IgD-negative memory B cell (primary cell): ENCODE measurements at regions not wholly inside any gene's neighbourhood (a gene's known extent, or its start where the extent isn't known, plus 50 kb on each side); places are given as distances from the start of the nearest gene placed in this dataset.

Source experiments
- H3K27ac Mint-ChIP-seq, 3 donors: one replicate each; pipeline ENCODE4 v1.8.0; 2020 to 2022; ENCODE audit warnings: mild to moderate bottlenecking in 3 of 3, mixed read lengths in 3 of 3, moderate library complexity in 1 of 3
- H3K27me3 Mint-ChIP-seq: one replicate; pipeline ENCODE4 v1.8.0; 2021; ENCODE audit warnings: mixed read lengths
- H3K36me3 Mint-ChIP-seq: one replicate; pipeline ENCODE4 v1.8.0; 2020; ENCODE audit warnings: mild to moderate bottlenecking, mixed read lengths
- H3K4me1 Mint-ChIP-seq, 3 donors: one replicate each; pipeline ENCODE4 v1.8.0; 2020 to 2022; ENCODE audit warnings: mixed read lengths in 3 of 3, mild to moderate bottlenecking in 1 of 3
- H3K4me3 Mint-ChIP-seq, 4 donors: one replicate each; pipeline ENCODE4 v1.8.0; 2020 to 2022; ENCODE audit warnings: mild to moderate bottlenecking in 4 of 4, mixed read lengths in 4 of 4, moderate library complexity in 3 of 4
- H3K9me3 Mint-ChIP-seq, 3 donors: one replicate each; pipeline ENCODE4 v1.8.0; 2020 to 2021; ENCODE audit warnings: mixed read lengths in 3 of 3, mild to moderate bottlenecking in 1 of 3

DNA sequence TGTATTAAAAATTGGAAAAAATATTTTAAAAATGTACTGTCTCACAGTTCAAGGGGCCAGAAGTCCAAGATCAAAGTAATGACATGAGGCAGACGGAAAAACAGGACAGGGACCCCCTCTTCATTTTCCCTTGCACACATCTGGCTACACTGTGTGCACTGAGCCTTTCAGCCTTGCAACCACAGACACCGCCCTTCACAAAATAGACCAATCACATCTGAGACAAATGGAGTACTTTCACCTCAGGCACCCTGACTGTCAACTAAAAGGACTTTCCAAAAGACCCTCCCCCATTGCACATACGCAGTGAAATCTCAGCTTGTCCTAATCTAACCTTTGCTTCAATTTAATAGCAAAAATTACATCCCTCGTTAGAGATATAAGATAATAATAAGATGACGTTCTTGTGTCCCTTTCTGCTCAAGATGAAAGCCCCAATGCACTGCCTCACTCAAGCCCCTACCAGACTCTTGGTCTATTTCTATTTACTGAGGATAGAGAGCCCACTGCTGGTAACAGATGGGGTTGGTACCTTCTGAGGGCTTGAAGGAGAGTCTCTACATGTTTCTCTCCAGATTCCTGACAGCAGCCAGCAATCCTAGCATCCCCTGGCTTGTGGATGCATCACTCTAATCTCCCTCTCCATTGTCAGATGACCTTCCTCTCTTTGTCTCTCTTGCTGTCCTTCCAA lies 514.8 kb upstream of the ADAMTS16 start:
- no peaks in the 10 kb centered on the region for H3K36me3 Mint-ChIP-seq
- no peak overlapping the region for H3K4me3 Mint-ChIP-seq
- no peaks in the 10 kb centered on the region for H3K4me1 Mint-ChIP-seq
- H3K9me3 Mint-ChIP-seq = peaks cover 3 to 4% (median 3%) of the 10 kb centered on the region in 3 donors
- H3K27ac Mint-ChIP-seq = no peak overlapping the region
- no peaks in the 10 kb centered on the region for H3K27me3 Mint-ChIP-seq

DNA sequence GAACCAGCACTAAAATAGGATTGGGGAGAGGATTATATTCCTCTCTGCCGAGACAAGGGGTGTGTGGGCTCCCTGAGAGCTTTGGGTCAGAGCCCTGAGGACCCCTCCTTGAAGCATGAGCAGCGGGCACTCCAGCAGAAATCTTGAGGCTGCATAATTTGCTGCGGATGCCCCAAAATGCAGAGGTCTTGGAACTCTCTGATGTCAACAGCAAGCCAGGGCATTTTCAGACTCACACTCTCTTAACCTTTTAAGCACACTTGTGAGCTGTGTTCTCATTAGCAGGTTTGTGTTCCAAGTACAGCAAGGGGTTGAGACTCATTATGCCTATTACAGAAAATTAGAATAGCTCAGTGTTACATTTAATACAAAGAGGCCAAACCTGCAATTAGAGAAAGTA lies 513.0 kb upstream of the ADAMTS16 start:
- Mint-ChIP-seq H3K27ac (no peak overlapping the region), H3K36me3 (no peaks in the 10 kb centered on the region), H3K27me3 (no peaks in the 10 kb centered on the region), H3K4me3 (no peak overlapping the region), H3K9me3 (peaks cover 4 to 6% (median 5%) of the 10 kb centered on the region in 3 donors), H3K4me1 (peaks cover 0 to 1% (median 0%) of the 10 kb centered on the region in 3 donors)

DNA sequence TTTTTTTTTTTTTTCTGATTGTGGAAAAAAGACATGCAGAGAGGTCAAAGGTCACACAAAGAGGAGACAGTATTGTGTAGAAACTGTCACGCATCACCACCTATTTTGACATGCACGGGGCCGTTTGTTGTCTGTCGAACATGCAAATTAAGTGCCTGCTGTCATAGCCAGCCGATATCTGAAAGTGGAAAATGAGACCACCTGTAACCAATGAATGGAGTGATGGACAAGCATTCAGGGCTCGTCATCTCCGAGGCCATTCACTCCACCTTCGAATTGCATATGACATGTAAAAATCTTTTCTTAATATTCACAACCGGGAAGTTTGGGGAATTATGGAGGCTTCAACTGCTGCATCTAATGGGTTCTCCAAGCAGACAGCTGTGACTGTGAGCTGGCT lies 512.2 kb upstream of the ADAMTS16 start:
- H3K36me3 Mint-ChIP-seq = no peaks in the 10 kb centered on the region

DNA sequence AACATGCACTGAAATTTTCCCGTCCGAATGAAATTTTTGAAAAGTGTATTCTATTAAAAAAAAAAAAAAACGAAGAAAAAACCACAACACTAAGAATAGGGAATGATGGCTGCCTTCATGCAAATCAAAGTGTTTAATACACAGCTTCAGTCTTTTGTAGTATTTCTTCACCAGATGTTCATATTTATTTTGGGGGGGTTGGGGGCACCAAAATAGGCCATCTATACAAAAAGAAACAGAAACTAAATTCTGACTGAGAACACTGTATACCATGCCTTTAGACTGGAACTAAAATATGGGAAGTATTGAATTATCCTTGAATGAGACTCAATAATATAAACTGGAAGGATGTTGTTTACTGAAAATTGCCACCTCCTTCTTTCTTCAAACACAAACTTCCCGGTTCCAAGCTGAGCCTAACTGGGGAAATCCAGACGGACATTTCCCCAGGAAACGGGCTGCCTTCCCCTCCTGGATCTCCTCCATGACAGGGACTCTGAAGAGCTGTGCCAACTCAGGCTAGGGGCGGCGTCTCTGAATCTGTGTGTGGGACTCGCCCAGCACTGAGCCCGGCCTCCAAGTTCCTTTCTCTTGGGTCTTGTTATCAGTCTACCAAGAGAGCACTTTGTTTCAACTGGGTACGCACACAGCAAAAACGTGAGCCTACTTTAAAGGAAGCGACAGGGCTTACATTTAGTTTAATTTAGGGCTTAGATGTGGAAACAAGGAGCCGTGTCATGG lies 511.3 kb upstream of the ADAMTS16 start:
- no peaks in the 10 kb centered on the region for H3K36me3 Mint-ChIP-seq
- H3K4me1 Mint-ChIP-seq = peaks cover 0 to 1% (median 0%) of the 10 kb centered on the region in 3 donors
- H3K27me3 Mint-ChIP-seq = no peaks in the 10 kb centered on the region
- no peak overlapping the region for H3K27ac Mint-ChIP-seq
- peaks cover 2 to 6% (median 4%) of the 10 kb centered on the region in 3 donors for H3K9me3 Mint-ChIP-seq
- no peak overlapping the region for H3K4me3 Mint-ChIP-seq

More for the DNA sequence above, 512.2 kb upstream of the ADAMTS16 start:
- H3K4me3 Mint-ChIP-seq = no peak overlapping the region
- H3K27me3 Mint-ChIP-seq = no peaks in the 10 kb centered on the region
- peaks cover 0 to 1% (median 0%) of the 10 kb centered on the region in 3 donors for H3K4me1 Mint-ChIP-seq
- H3K27ac Mint-ChIP-seq = no peak overlapping the region
- H3K9me3 Mint-ChIP-seq = peaks cover 4 to 6% (median 5%) of the 10 kb centered on the region in 3 donors

DNA sequence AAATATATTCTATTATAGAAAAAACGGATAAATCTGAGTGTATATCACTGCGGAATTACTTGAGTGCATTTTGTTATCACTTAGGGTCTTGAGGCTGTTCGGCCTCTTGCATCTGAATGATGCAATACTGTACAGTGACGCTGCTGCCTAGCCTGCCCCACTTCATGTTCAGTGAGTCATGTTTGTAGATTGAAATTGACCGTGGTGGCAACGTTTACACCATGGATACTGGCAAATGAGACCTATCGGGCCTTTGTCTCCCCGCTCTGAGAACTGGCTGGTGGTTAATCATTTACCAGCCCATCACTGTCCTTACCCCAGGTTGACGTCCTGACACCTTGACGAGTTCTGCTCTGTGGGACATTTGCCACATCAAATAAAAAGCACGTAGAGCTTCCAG lies 510.1 kb upstream of the ADAMTS16 start:
- Mint-ChIP-seq H3K4me3 (no peak overlapping the region), H3K4me1 (peaks cover 0 to 1% (median 0%) of the 10 kb centered on the region in 3 donors), H3K9me3 (peaks cover 2 to 6% (median 4%) of the 10 kb centered on the region in 3 donors), H3K27ac (no peak overlapping the region), H3K27me3 (no peaks in the 10 kb centered on the region), H3K36me3 (no peaks in the 10 kb centered on the region)

DNA sequence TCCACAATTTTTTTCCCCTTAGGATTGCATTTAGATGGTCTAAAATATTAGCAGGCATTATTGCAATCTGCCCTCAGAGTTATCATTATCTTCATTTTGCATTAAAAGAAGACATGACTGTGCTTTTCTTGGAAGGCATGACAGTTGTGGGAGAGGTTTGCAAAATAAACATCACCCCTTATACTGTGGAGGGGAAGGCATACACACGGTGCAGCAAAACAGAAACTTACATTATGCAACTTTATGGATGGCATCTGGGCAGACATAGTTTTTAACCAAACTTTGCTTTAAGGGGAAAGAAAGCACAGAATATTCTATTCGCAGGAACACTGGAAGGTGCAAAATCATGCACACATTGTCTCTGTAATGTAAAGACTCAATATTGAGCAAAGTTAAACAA lies 505.8 kb upstream of the ADAMTS16 start:
- Mint-ChIP-seq H3K4me3 (no peak overlapping the region), H3K36me3 (no peaks in the 10 kb centered on the region), H3K27me3 (no peaks in the 10 kb centered on the region), H3K9me3 (peaks cover 3 to 7% (median 3%) of the 10 kb centered on the region in 3 donors), H3K27ac (no peak overlapping the region), H3K4me1 (peaks cover 0 to 1% (median 0%) of the 10 kb centered on the region in 3 donors)

DNA sequence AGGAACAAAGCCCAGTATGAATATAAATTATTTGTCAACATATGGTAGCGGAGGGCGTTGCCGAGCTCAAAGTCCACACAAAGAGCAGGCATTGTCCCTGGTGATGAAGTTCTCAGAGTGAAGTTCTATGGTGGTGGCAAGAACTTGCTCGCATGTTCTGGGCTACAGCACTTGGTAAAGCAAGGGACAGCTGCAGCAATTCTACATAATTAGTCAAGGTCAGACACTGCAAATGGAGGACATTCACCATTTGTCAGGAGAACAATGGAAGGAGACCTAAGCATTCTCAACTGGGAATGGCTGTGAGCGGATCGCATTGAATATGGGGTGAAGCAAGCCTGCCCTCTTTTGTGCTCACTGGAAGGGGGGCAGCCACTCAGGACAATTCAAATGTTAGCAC lies 503.8 kb upstream of the ADAMTS16 start:
- Mint-ChIP-seq H3K27ac (no peak overlapping the region), H3K4me1 (no peaks in the 10 kb centered on the region), H3K36me3 (no peaks in the 10 kb centered on the region), H3K9me3 (peaks cover 0 to 4% (median 2%) of the 10 kb centered on the region in 3 donors), H3K27me3 (no peaks in the 10 kb centered on the region), H3K4me3 (no peak overlapping the region)

DNA sequence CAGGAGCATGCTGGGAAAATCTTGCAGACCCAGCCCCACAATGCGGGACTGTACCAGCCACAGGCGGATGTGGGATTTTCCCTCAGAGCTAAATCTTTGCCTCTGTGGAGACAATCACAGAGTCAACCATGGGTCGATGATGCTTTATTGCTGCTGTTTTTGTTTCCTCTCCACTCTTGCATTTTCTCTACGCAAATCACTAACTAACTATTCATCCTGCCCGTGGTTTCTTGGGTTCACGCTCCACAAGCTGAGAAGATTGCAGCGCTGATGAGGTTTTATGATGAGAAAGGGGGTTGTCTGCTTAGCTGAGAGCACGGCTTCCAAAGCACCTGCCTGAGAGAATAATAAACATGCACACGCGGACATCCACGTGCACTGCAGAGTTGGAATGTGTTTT lies 500.2 kb upstream of the ADAMTS16 start:
- no peak overlapping the region for H3K27ac Mint-ChIP-seq
- H3K9me3 Mint-ChIP-seq = peaks cover 0 to 7% (median 2%) of the 10 kb centered on the region in 3 donors
- H3K36me3 Mint-ChIP-seq = no peaks in the 10 kb centered on the region
- no peaks in the 10 kb centered on the region for H3K4me1 Mint-ChIP-seq
- no peaks in the 10 kb centered on the region for H3K27me3 Mint-ChIP-seq
- no peak overlapping the region for H3K4me3 Mint-ChIP-seq

DNA sequence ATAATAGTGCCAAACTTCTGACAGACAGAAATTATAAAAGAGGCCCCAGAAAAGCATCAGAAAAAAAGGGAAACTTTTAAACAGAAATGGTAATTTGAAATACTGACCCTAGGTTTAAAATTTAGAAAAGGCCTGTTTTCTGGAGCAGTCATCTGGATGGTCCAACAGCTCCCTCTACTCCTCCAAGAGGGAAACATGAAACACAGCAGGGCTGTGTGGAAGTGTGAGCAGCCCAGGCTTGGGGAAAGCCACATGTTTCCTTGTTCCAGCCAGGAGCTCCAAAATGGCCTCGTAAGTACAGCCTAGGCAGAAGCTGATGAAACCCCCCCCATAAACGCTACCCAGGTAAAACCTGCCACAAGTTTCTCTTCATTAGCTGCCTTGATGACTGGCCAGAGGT lies 499.3 kb upstream of the ADAMTS16 start:
- H3K27me3 Mint-ChIP-seq = no peaks in the 10 kb centered on the region
- H3K27ac Mint-ChIP-seq = no peak overlapping the region
- no peaks in the 10 kb centered on the region for H3K36me3 Mint-ChIP-seq
- peaks cover 0 to 7% (median 2%) of the 10 kb centered on the region in 3 donors for H3K9me3 Mint-ChIP-seq
- H3K4me1 Mint-ChIP-seq = no peaks in the 10 kb centered on the region
- H3K4me3 Mint-ChIP-seq = no peak overlapping the region

DNA sequence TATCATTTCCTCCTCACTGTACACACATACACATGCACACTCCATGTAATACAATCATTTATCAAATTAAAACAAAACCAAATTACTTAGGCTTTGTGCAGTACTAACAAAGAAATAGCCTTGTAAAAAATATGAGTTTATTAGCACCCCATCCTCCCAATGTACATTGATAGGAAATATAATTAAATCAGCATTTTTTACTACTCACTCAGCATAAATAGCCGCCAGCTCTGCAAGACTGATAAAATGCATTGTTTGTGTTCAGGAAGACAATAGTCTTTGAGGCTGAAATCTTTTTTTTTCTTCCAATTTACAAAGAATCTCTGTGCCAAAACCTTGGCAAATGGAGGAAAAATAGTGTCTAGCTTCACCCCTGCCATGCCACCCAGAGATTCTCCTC lies 497.6 kb upstream of the ADAMTS16 start:
- Mint-ChIP-seq H3K27ac (no peak overlapping the region), H3K36me3 (no peaks in the 10 kb centered on the region), H3K9me3 (peaks cover 0 to 3% (median 2%) of the 10 kb centered on the region in 3 donors), H3K4me3 (no peak overlapping the region), H3K27me3 (no peaks in the 10 kb centered on the region), H3K4me1 (no peaks in the 10 kb centered on the region)

DNA sequence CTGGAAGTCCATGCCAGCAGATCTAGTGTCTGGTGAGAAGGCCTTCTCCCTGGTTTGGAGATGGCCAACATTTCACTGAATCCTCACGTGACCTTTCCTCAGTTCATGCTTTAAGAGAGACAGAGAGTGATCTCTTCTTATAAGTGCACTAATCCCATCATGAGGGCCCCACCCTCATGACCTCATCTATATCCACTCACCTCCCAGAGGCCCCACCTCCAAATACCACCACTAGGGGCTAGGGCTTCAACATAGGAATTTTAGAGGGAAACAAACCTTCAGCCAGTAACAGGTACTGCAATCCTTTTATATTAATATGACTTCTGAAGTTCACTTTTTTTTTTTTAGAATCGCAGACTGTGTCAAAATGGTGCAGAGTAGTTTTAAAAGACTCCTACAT lies 496.9 kb upstream of the ADAMTS16 start:
- Mint-ChIP-seq H3K36me3 (no peaks in the 10 kb centered on the region), H3K4me1 (no peaks in the 10 kb centered on the region), H3K27me3 (no peaks in the 10 kb centered on the region), H3K4me3 (no peak overlapping the region), H3K9me3 (peaks cover 0 to 3% (median 2%) of the 10 kb centered on the region in 3 donors), H3K27ac (no peak overlapping the region)

DNA sequence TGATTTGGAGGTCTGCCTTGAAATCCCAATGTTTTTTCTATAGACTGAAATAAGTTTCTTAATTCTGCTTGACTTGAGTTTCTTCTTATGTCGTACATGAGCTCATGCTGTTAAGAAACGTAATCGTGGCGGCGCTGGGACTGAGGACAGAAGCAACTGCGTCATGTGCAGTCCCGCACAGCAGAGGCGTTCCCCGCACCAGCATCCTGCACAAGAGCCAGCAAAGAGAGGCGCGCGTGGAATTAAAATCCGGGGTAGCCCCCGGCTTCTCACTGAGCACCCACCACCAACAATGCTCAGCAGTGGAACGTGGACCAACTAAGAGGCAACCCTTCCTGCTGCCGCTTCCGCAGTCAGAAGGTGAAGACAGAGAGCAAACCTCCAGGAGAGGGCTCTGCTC lies 496.2 kb upstream of the ADAMTS16 start:
- Mint-ChIP-seq H3K4me3 (no peak overlapping the region), H3K36me3 (no peaks in the 10 kb centered on the region), H3K27me3 (no peaks in the 10 kb centered on the region), H3K27ac (no peak overlapping the region), H3K9me3 (peaks cover 0 to 3% (median 2%) of the 10 kb centered on the region in 3 donors), H3K4me1 (no peaks in the 10 kb centered on the region)

DNA sequence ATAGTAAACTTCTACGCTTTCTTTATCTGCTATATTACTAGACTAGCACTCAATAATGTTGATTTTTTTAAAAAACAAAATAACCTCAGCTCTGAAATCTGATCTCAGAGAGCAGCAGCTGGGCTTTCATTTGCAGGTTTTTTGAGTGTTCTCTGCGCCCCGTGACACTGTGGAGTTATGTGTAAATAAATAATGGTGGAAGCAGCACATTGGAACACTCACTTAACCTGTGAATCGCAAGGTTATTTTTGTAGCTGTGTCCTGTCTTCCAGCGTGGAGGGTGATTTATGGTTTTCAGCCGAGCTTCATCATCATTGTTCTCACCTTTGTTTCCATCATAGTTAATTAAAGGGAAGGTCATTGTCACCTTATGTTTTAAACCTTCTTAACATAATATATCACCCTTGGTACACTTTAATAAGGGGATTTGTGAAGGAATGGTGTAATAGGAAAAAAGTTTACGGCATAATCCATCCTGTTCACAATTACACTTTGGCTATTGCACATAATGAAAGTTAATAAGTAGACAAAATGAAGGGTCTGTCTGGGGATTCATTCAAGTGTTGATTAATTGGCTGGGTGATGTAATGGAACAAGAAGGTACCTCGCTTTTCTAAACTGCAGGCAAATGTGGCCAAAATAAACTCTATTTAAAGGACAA lies 493.3 kb upstream of the ADAMTS16 start:
- H3K4me1 Mint-ChIP-seq = no peaks in the 10 kb centered on the region
- no peak overlapping the region for H3K27ac Mint-ChIP-seq
- H3K36me3 Mint-ChIP-seq = no peaks in the 10 kb centered on the region
- no peak overlapping the region for H3K4me3 Mint-ChIP-seq
- no peaks in the 10 kb centered on the region for H3K27me3 Mint-ChIP-seq
- peaks cover 0 to 5% (median 3%) of the 10 kb centered on the region in 3 donors for H3K9me3 Mint-ChIP-seq

DNA sequence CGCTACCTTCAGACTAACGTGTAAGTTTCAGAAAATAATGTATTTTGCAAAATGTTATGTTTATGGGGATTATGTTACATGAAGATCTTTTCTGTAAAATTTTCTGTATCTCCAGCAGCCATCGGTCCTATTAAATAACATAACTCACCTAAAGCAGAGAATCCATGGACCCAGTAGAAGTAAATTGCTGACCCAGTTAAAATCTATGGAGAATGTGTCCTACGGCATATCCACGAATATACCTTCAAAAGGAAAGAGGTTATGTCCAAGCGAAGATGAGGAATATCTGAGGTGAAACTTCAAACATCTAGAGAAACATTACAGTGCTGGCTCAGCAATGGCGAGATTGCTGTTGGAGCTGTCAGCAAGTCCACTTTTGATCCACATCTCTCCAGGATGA lies 492.2 kb upstream of the ADAMTS16 start:
- Mint-ChIP-seq H3K27me3 (no peaks in the 10 kb centered on the region), H3K4me1 (no peaks in the 10 kb centered on the region), H3K36me3 (no peaks in the 10 kb centered on the region), H3K9me3 (peaks cover under 1 to 5% (median 3%) of the 10 kb centered on the region in 3 donors), H3K4me3 (no peak overlapping the region), H3K27ac (peak overlapping the region in 1 of 3 donors; percentile 25)

DNA sequence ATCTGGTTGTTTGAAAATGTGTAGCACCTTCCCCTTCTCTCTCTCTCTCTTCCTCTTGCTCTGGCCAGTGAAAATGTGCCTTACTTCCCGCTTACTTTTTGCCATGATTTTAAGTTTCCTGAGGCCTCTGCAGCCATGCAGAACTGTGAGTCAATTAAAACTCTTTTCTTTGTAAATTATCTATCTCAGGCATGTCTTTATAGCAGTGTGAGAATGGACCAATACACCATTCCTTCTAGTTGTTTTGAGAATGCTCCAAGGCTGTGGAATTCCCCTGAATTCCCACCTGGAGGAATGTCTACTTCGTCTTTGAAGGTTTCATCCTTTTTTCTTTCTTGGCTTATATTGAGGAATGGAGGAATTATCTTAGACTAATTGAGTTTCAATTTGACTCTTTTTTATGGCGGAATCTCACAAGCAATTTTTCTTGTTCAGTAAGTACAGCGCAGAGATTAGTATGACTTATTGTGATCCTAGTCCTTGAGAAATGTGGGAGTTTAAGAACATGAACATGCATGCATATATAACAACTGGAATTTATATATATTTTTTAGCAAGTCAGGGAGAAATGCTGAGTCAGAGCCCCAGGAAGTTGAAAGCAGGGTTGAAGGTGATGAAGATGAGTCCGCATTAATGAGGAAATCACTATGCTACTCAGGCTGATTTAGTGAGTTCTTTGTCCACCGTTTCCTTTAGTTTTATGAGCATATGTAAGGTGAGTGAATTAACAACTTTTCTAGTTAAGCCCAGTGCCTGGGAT lies 488.1 kb upstream of the ADAMTS16 start:
- H3K4me1 Mint-ChIP-seq = no peaks in the 10 kb centered on the region
- no peaks in the 10 kb centered on the region for H3K27me3 Mint-ChIP-seq
- H3K4me3 Mint-ChIP-seq = no peak overlapping the region
- peaks cover 2 to 5% (median 3%) of the 10 kb centered on the region in 3 donors for H3K9me3 Mint-ChIP-seq
- H3K36me3 Mint-ChIP-seq = no peaks in the 10 kb centered on the region
- no peak overlapping the region for H3K27ac Mint-ChIP-seq
